K562 (cell line): ENCODE measurements at regions not wholly inside any gene's neighbourhood (a gene's known extent, or its start where the extent isn't known, plus 50 kb on each side); places are given as distances from the start of the nearest gene placed in this dataset.
A peak's percentile ranks its signal among the peaks of the same experiment; 100 is the strongest.

Experiments
- ATAC-seq: fragments of 200-7000 bp; cut with Tn5 transposase; 3 replicates; pipeline ENCODE4 v1.9.1; 2020; ENCODE audit warnings: moderate library complexity
- BruUV-seq: library from RNA; stranded (reverse); fragments of 400-500 nt; replicated peaks from 2 replicates; lab custom pipeline; 2021; lab: Mats Ljungman, UMichigan
- CTCF ChIA-PET: fragments of 300-600 bp; formaldehyde crosslinking; extraction: SDS; loops from one replicate; lab custom pipeline; 2021; ENCODE audit warnings: low intra/inter-chr PET ratio; lab: Yijun Ruan, JAX
- POLR2A ChIA-PET: fragments of 300-600, 350-650 bp; sonication (Branson Sonifier 250); formaldehyde crosslinking; extraction: SDS; loops from one replicate; lab custom pipeline; 2021; ENCODE audit warnings: antibody characterized with exemption, inconsistent platforms; lab: Yijun Ruan, JAX
- DNase-seq, 4 experiments: peaks; one replicate each; pipeline versions ENCODE4 v3.0.0 to v3.0.0-alpha.2; 2011 to 2018; ENCODE audit warnings: low spot score in 3 of 4, mixed read lengths in 3 of 4; ENCODE audit errors: extremely low read depth in 1 of 4
- FAIRE-seq: peaks from 2 replicates; lab custom pipeline; 2011; peaks lifted over from hg19 to GRCh38; lab: Jason Lieb, UNC
- H2AFZ ChIP-seq: 2 replicates; pipeline ENCODE4 v1.6.0; 2011; ENCODE audit warnings: low read depth, low read length, control low read depth, inconsistent platforms
- H3K27ac ChIP-seq: fragments of 200-600 bp; 3 replicates; pipeline ENCODE4 v1.8.0; 2011; ENCODE audit warnings: low read depth, mild to moderate bottlenecking, control low read depth, inconsistent platforms, low read length, moderate library complexity, mixed read lengths; ENCODE audit errors: extremely low read depth
- H3K27me3 ChIP-seq, 2 experiments: fragments of 300-600 bp in 1 of 2; 2 replicates in 1 of 2; 3 replicates in 1 of 2; pipeline versions ENCODE4 v1.6.0 to v1.8.0; 2011; ENCODE audit warnings: inconsistent platforms in 2 of 2, low read length in 2 of 2, mild to moderate bottlenecking in 1 of 2, mixed read lengths in 1 of 2, moderate library complexity in 1 of 2; ENCODE audit not compliant: control insufficient read depth in 2 of 2, insufficient read depth in 2 of 2
- H3K36me3 ChIP-seq: fragments of 300-600 bp; 3 replicates; pipeline ENCODE4 v1.8.0; 2011; ENCODE audit warnings: mild to moderate bottlenecking, low read length, inconsistent platforms; ENCODE audit not compliant: control insufficient read depth, insufficient read depth
- H3K4me1 ChIP-seq, 2 experiments: fragments of 200-600 bp in 1 of 2; replicated peaks in 1 of 2; 2 replicates in 1 of 2; 3 replicates in 1 of 2; pipeline versions ENCODE4 v1.5.1 to v1.8.0; 2011; ENCODE audit warnings: inconsistent platforms in 2 of 2, low read length in 2 of 2, mild to moderate bottlenecking in 1 of 2, mixed read lengths in 1 of 2, moderate library complexity in 1 of 2; ENCODE audit not compliant: control insufficient read depth in 2 of 2, insufficient read depth in 2 of 2
- H3K4me2 ChIP-seq: 2 replicates; pipeline ENCODE4 v1.6.1; 2011; ENCODE audit warnings: low read length, control low read depth, inconsistent platforms, mixed read lengths; ENCODE audit not compliant: insufficient read depth
- H3K4me3 ChIP-seq: fragments of 200-600 bp; sonication (generic), shearing (Covaris generic); 2 replicates; pipeline ENCODE4 v1.5.1; 2016; ENCODE audit warnings: control low read depth, inconsistent platforms
- H3K79me2 ChIP-seq: fragments of 200-600 bp; 3 replicates; pipeline ENCODE4 v1.8.0; 2011; ENCODE audit warnings: low read length, inconsistent platforms; ENCODE audit not compliant: control insufficient read depth, insufficient read depth
- H3K9ac ChIP-seq, 2 experiments: 2 replicates each; pipeline versions ENCODE4 v1.6.0 to v1.6.1; 2011; ENCODE audit warnings: low read depth in 2 of 2, low read length in 2 of 2, control low read depth in 1 of 2, inconsistent platforms in 1 of 2, mild to moderate bottlenecking in 1 of 2, mixed read lengths in 1 of 2; ENCODE audit not compliant: insufficient read depth in 1 of 2
- H3K9me1 ChIP-seq: one replicate; pipeline ENCODE4 v1.6.0; 2011; ENCODE audit warnings: inconsistent platforms, mild to moderate bottlenecking, low read length, moderate library complexity; ENCODE audit not compliant: control insufficient read depth, insufficient read depth
- H3K9me3 ChIP-seq: replicated peaks from 2 replicates; pipeline ENCODE4 v1.5.1; 2011; ENCODE audit warnings: low read depth, low read length, inconsistent platforms; ENCODE audit not compliant: control insufficient read depth, insufficient read depth
- H4K20me1 ChIP-seq: replicated peaks from 2 replicates; pipeline ENCODE4 v1.6.1; 2011; ENCODE audit warnings: low read length, inconsistent platforms, mixed read lengths; ENCODE audit not compliant: control insufficient read depth, insufficient read depth
- RAD21 ChIP-seq, 2 experiments: fragments of 250-450 bp in 1 of 2; fragments of 450-650 bp in 1 of 2; sonication (Bioruptor Pico) in 1 of 2; formaldehyde crosslinking in 1 of 2; IDR thresholded peaks in 1 of 2; conservative IDR thresholded peaks in 1 of 2; 2 replicates each; pipeline versions ENCODE4 v1.4.0 to v1.8.0; 2020 to 2022; ENCODE audit warnings: mild to moderate bottlenecking in 2 of 2, moderate library complexity in 1 of 2
- RBM17 ChIP-seq: fragments of 200-400 bp; formaldehyde crosslinking; IDR thresholded peaks from 2 replicates; pipeline ENCODE4 v1.6.1; 2017; ENCODE audit warnings: low read depth, mild to moderate bottlenecking, low read length, borderline replicate concordance
- SRSF1 ChIP-seq: fragments of 200-400 bp; formaldehyde crosslinking; IDR thresholded peaks from 2 replicates; pipeline ENCODE4 v1.6.1; 2017; ENCODE audit warnings: mild to moderate bottlenecking, low read depth, low read length, moderate library complexity
- TAF7 ChIP-seq: fragments of 450-650 bp; IDR thresholded peaks from 2 replicates; pipeline ENCODE4 v1.6.1; 2016; ENCODE audit warnings: missing genetic modification characterization, missing compliant biosample characterization
- in situ Hi-C: fragments of 300-500 bp; cut with MboI; formaldehyde crosslinking; loops from 4 replicates; pipeline ENCODE4 v1.15.0; 2018; ENCODE audit warnings: inconsistent platforms, mixed read lengths
- intact Hi-C: fragments of 100-400 bp; cut with micrococcal nuclease; formaldehyde crosslinking; loops from 2 replicates; pipeline ENCODE4 v1.14.2; 2022
- TF ChIP-seq, protein P1 (sequence below): fragments of 450-650 bp; IDR thresholded peaks from 2 replicates; pipeline ENCODE4 v1.6.1; 2017; ENCODE audit warnings: antibody characterized with exemption
- TF ChIP-seq, protein P2 (sequence below), 3 experiments: IDR thresholded peaks in 2 of 3; conservative IDR thresholded peaks in 1 of 3; 2 replicates each; pipeline ENCODE4 v1.5.1; 2011 to 2012; ENCODE audit warnings: low read length in 3 of 3, mild to moderate bottlenecking in 3 of 3, control low read depth in 2 of 3, improper control_type of control experiment in 1 of 3, inconsistent platforms in 1 of 3, low read depth in 1 of 3, mixed read lengths in 1 of 3, moderate library complexity in 1 of 3; ENCODE audit not compliant: insufficient read depth in 2 of 3

DNA sequence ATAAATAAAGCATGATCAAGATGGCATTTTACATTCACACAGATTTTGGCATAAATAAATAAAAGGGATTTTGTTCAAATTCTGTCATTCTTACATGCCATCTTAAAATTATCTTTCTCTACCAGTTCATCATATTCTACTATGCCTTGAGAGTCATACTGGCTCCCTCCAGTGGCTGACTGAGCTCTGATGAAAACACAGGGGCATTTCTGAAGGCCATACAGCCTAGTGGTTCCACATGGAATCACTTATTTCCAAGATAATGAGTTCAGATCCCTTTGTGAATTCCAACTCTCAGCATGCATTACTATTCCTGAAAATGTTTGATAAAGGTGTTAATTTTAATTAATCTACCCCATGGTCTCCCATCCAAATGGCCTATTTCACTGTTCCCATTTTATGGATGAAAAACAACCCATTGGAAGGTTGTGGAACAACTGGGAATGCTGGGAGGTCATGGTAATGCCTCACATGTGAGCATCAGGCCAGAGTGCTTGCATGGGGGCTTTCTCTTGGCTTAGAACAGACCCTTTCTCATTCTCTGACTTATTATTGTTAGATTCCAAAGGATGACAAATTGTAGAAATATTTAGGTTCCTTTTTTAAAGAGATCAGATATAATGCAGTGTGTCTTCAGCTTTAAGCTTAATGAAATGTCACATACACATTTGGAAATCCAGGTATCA is 622.4 kb upstream of the PKN2 start:
- Histone ChIP-seq H3K4me2 (no peak overlapping the region), H4K20me1 (no peaks in the 10 kb centered on the region), H3K9me1 (no peaks in the 10 kb centered on the region), H3K36me3 (no peaks in the 10 kb centered on the region), H3K4me1 (no peaks in the 10 kb centered on the region), H3K9me3 (no peaks in the 10 kb centered on the region; the same call in 1 of the 2 replicates), H3K4me3 (no peak overlapping the region), H3K9ac (no peak overlapping the region), H2AFZ (no peak overlapping the region), H3K27ac (no peak overlapping the region), H3K27me3 (no peaks in the 10 kb centered on the region), H3K79me2 (no peaks in the 10 kb centered on the region)
- DNase-seq (peak in 2 of 4 experiments; percentile 4 to 5), ATAC-seq (no peak), FAIRE-seq (no peak)
- no TSS peak for BruUV-seq
- intact Hi-C loops: no loop called here
- POLR2A ChIA-PET: no interaction called here
- in situ Hi-C loops: no loop called here
- TF ChIP-seq RBM17: no peak
- TF ChIP-seq TAF7 (tag): no peak
- TF ChIP-seq, protein P1, sequence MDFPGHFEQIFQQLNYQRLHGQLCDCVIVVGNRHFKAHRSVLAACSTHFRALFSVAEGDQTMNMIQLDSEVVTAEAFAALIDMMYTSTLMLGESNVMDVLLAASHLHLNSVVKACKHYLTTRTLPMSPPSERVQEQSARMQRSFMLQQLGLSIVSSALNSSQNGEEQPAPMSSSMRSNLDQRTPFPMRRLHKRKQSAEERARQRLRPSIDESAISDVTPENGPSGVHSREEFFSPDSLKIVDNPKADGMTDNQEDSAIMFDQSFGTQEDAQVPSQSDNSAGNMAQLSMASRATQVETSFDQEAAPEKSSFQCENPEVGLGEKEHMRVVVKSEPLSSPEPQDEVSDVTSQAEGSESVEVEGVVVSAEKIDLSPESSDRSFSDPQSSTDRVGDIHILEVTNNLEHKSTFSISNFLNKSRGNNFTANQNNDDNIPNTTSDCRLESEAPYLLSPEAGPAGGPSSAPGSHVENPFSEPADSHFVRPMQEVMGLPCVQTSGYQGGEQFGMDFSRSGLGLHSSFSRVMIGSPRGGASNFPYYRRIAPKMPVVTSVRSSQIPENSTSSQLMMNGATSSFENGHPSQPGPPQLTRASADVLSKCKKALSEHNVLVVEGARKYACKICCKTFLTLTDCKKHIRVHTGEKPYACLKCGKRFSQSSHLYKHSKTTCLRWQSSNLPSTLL: no peak
- TF ChIP-seq, protein P2, sequence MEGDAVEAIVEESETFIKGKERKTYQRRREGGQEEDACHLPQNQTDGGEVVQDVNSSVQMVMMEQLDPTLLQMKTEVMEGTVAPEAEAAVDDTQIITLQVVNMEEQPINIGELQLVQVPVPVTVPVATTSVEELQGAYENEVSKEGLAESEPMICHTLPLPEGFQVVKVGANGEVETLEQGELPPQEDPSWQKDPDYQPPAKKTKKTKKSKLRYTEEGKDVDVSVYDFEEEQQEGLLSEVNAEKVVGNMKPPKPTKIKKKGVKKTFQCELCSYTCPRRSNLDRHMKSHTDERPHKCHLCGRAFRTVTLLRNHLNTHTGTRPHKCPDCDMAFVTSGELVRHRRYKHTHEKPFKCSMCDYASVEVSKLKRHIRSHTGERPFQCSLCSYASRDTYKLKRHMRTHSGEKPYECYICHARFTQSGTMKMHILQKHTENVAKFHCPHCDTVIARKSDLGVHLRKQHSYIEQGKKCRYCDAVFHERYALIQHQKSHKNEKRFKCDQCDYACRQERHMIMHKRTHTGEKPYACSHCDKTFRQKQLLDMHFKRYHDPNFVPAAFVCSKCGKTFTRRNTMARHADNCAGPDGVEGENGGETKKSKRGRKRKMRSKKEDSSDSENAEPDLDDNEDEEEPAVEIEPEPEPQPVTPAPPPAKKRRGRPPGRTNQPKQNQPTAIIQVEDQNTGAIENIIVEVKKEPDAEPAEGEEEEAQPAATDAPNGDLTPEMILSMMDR (IDR thresholded peaks at IDR 0.05 in 2 of 3, conservative IDR thresholded peaks at IDR 0.05 in 1 of 3; ENCODE audit: insufficient read depth in 2 of 3, low read depth in 1 of 3, low read length in 3 of 3): peak in 2 of 3 experiments; percentile 51 to 67; a peak in 4 of 6 replicates
- peak; percentile 31 to 41 for TF ChIP-seq RAD21 (CRISPR knock-in tag; conservative IDR thresholded peaks at IDR 0.05 in 1 of 2, IDR thresholded peaks at IDR 0.05 in 1 of 2)
- TF ChIP-seq SRSF1: no peak
- CTCF ChIA-PET: no interaction called here
